ENCODE measurements at regions not wholly inside any gene's neighbourhood (a gene's known extent, or its start where the extent isn't known, plus 50 kb on each side); places are given as distances from the start of the nearest gene placed in this dataset.

- TF ChIP-seq FOSL2 (CRISPR knock-in tag; IDR thresholded peaks at IDR 0.05): no peak
- TF ChIP-seq CTCF (CRISPR knock-in tag; IDR thresholded peaks at IDR 0.05): no peak
- TF ChIP-seq ARID2 (CRISPR knock-in tag; IDR thresholded peaks at IDR 0.05; ENCODE audit: borderline replicate concordance): no peak
- TF ChIP-seq ZEB1 (IDR thresholded peaks at IDR 0.05; ENCODE audit: insufficient replicate concordance, low read depth): no peak
- TF ChIP-seq E2F1 (CRISPR knock-in tag; IDR thresholded peaks at IDR 0.05): no peak
- no peak for TF ChIP-seq ZNF674 (CRISPR knock-in tag; IDR thresholded peaks at IDR 0.05; ENCODE audit: low read depth)
- TF ChIP-seq TP53 (CRISPR knock-in tag; conservative IDR thresholded peaks at IDR 0.05): no peak
- TF ChIP-seq ZNF629 (CRISPR knock-in tag; conservative IDR thresholded peaks at IDR 0.05): no peak
- no peak for TF ChIP-seq PHF5A (CRISPR knock-in tag; IDR thresholded peaks at IDR 0.05; ENCODE audit: low read depth, unreplicated experiment)
- no peak for TF ChIP-seq SMC3 (IDR thresholded peaks at IDR 0.05; ENCODE audit: low read length)
- TF ChIP-seq ZFP36L1 (CRISPR knock-in tag; IDR thresholded peaks at IDR 0.05): no peak
These were observed 1101.4 kb downstream of the CBLN2 start for GRCh38 chr18:71442731-71443141.

Data from HepG2 (cell line).